ENCODE measurements at regions not wholly inside any gene's neighbourhood (a gene's known extent, or its start where the extent isn't known, plus 50 kb on each side); places are given as distances from the start of the nearest gene placed in this dataset.

GRCh38 chr3:87835236-87835635, 223.6 kb downstream of the CGGBP1 start:
- Mint-ChIP-seq H3K4me3 (no peak overlapping the region), H3K4me1 (no peaks in the 10 kb centered on the region), H3K9me3 (peaks cover 5 to 6% of the 10 kb centered on the region in 2 experiments; a peak in 3 of 5 replicates), H3K36me3 (ENCODE audit: insufficient read depth in 1 of 3, low read depth in 3 of 3) (peaks cover 0 to 8% (median 0%) of the 10 kb centered on the region in 3 experiments; a peak in 2 of 7 replicates), H3K27me3 (ENCODE audit: low read depth) (no peaks in the 10 kb centered on the region), H3K27ac (no peak overlapping the region)
- H3K79me1 ChIP-seq (ENCODE audit: insufficient read depth, low read depth, low read length, poor library complexity, severe bottlenecking), result no peaks in the 10 kb centered on the region
- no peak overlapping the region for H4K8ac ChIP-seq (replicated peaks; ENCODE audit: insufficient read length, low read depth, low read length)
- no peak overlapping the region for H3K18ac ChIP-seq (ENCODE audit: insufficient read length, low read depth, low read length)
- no peak overlapping the region for H3K23ac ChIP-seq (ENCODE audit: insufficient read length, low read depth, low read length)
- no peak overlapping the region for H2AFZ ChIP-seq (ENCODE audit: low read length)
- no peak overlapping the region for H4K5ac ChIP-seq (ENCODE audit: insufficient read length, low read depth, low read length)
- H3K14ac ChIP-seq (ENCODE audit: insufficient read depth, low read length), result no peak overlapping the region
- no peak overlapping the region for H3K9ac ChIP-seq (ENCODE audit: extremely low read depth, insufficient read length, low read length)
- H3K4me1 ChIP-seq (ENCODE audit: insufficient read depth, low read length), result no peaks in the 10 kb centered on the region
- H3T11ph ChIP-seq (ENCODE audit: low read length), result no peak overlapping the region
- no peak overlapping the region for H4K91ac ChIP-seq (ENCODE audit: insufficient read length, low read depth, low read length)
- H3K4me2 ChIP-seq (ENCODE audit: insufficient read depth, insufficient read length, low read length), result no peak overlapping the region
- WGBS (ENCODE audit: extremely low coverage, insufficient read length, low lambda C conversion rate), result no CpG with 5 or more reads among the region's 4 CpGs
- TF ChIP-seq CTCF (conservative IDR thresholded peaks at IDR 0.05), result no peak
- no peak overlapping the region for H3K56ac ChIP-seq (ENCODE audit: insufficient read length, low read depth, low read length)
- H2BK12ac ChIP-seq (ENCODE audit: insufficient read length, low read depth, low read length), result no peak overlapping the region
- no peak overlapping the region for H3K4ac ChIP-seq (ENCODE audit: low read depth, low read length)
- H2BK15ac ChIP-seq (ENCODE audit: low read depth, low read length), result no peak overlapping the region
- H2AK5ac ChIP-seq (ENCODE audit: insufficient read length, low read length), result no peak overlapping the region
- no peak for DNase-seq
- no peak overlapping the region for H3K27ac ChIP-seq (ENCODE audit: insufficient read length, low read depth, low read length)
- no peaks in the 10 kb centered on the region for H3K27me3 ChIP-seq (ENCODE audit: insufficient read depth, low read length)
- H4K20me1 ChIP-seq (ENCODE audit: control insufficient read depth, insufficient read depth, insufficient read length), result no peaks in the 10 kb centered on the region
- no peaks in the 10 kb centered on the region for H3K23me2 ChIP-seq (ENCODE audit: insufficient read length, low read depth, low read length, poor library complexity, severe bottlenecking)
- H2BK5ac ChIP-seq (ENCODE audit: insufficient read length, low read length), result no peak overlapping the region
- H3K79me2 ChIP-seq (ENCODE audit: insufficient read depth, low read length), result no peaks in the 10 kb centered on the region
- no peak overlapping the region for H2BK20ac ChIP-seq (ENCODE audit: low read depth, low read length, poor library complexity, severe bottlenecking)
- H2BK120ac ChIP-seq (ENCODE audit: low read depth, low read length, poor library complexity, severe bottlenecking), result no peak overlapping the region
- H3K9me3 ChIP-seq (ENCODE audit: control insufficient read depth, low read depth, low read length), result no peaks in the 10 kb centered on the region

Measured in H9 (cell line).